NCI-H1694 (cell line): ENCODE measurements at regions not wholly inside any gene's neighbourhood (a gene's known extent, or its start where the extent isn't known, plus 50 kb on each side); places are given as distances from the start of the nearest gene placed in this dataset.

Source experiments
- DNase-seq: peaks from one replicate; lab custom pipeline; 2025; lab: John Stamatoyannopoulos, UW

- DNase-seq, result no peak
Observed at GRCh38 chr2:122174061-122174460, 418.6 kb downstream of the TSN start.

- DNase-seq, result no peak
Observed at GRCh38 chr2:122179492-122180165, 424.2 kb downstream of the TSN start.

- DNase-seq, result no peak
Observed at GRCh38 chr2:122180972-122181371, 425.5 kb downstream of the TSN start.

GRCh38 chr2:122182616-122183355, 427.3 kb downstream of the TSN start:
- DNase-seq, result no peak

- DNase-seq, result no peak
Observed at GRCh38 chr2:122183890-122184289, 428.4 kb downstream of the TSN start.

GRCh38 chr2:122186761-122187222, 431.3 kb downstream of the TSN start:
- no peak for DNase-seq

- peak; percentile 80 for DNase-seq
Observed at GRCh38 chr2:122191331-122191730, 435.9 kb downstream of the TSN start.

GRCh38 chr2:122193622-122194021, 438.2 kb downstream of the TSN start:
- DNase-seq, result no peak

GRCh38 chr2:122194546-122194945, 439.1 kb downstream of the TSN start:
- DNase-seq, result no peak

GRCh38 chr2:122203523-122203922, 448.1 kb downstream of the TSN start:
- no peak for DNase-seq

GRCh38 chr2:122205641-122206040, 450.2 kb downstream of the TSN start:
- DNase-seq, result no peak

GRCh38 chr2:122206101-122206500, 450.6 kb downstream of the TSN start:
- DNase-seq, result no peak

GRCh38 chr2:122209377-122209776, 453.9 kb downstream of the TSN start:
- DNase-seq, result no peak

- no peak for DNase-seq
Observed at GRCh38 chr2:122210065-122210464, 454.6 kb downstream of the TSN start.

GRCh38 chr2:122210898-122211856, 455.7 kb downstream of the TSN start:
- no peak for DNase-seq

- no peak for DNase-seq
Observed at GRCh38 chr2:122213312-122213711, 457.9 kb downstream of the TSN start.

- DNase-seq, result no peak
Observed at GRCh38 chr2:122216071-122216470, 460.6 kb downstream of the TSN start.

GRCh38 chr2:122216901-122217300, 461.4 kb downstream of the TSN start:
- DNase-seq, result no peak

GRCh38 chr2:122218596-122218995, 463.1 kb downstream of the TSN start:
- no peak for DNase-seq

- DNase-seq, result no peak
Observed at GRCh38 chr2:122219504-122219903, 464.1 kb downstream of the TSN start.

- DNase-seq, result no peak
Observed at GRCh38 chr2:122221665-122222064, 466.2 kb downstream of the TSN start.

GRCh38 chr2:122231296-122231695, 475.8 kb downstream of the TSN start:
- no peak for DNase-seq
